Kidney epithelial cell (primary cell): ENCODE measurements at regions not wholly inside any gene's neighbourhood (a gene's known extent, or its start where the extent isn't known, plus 50 kb on each side); places are given as distances from the start of the nearest gene placed in this dataset.

Experiments
- DNase-seq: peaks from one replicate; pipeline ENCODE4 v3.0.0-alpha.2; 2010; ENCODE audit warnings: low read depth
- H3K27me3 ChIP-seq: 2 replicates; pipeline ENCODE4 v1.6.0; 2011; ENCODE audit warnings: low read length; ENCODE audit not compliant: control insufficient read depth, insufficient read depth
- H3K36me3 ChIP-seq: 2 replicates; pipeline ENCODE4 v1.5.1; 2011; ENCODE audit warnings: low read length; ENCODE audit not compliant: control insufficient read depth, insufficient read depth
- H3K4me3 ChIP-seq: 2 replicates; pipeline ENCODE4 v1.5.1; 2011; ENCODE audit warnings: low read depth, mild to moderate bottlenecking, control low read depth, low read length
- CTCF ChIP-seq: IDR thresholded peaks from 2 replicates; pipeline ENCODE4 v1.5.1; 2011; ENCODE audit warnings: mild to moderate bottlenecking, moderate library complexity, low read length, control low read depth, inconsistent platforms; ENCODE audit not compliant: insufficient read depth, poor library complexity, severe bottlenecking

DNA sequence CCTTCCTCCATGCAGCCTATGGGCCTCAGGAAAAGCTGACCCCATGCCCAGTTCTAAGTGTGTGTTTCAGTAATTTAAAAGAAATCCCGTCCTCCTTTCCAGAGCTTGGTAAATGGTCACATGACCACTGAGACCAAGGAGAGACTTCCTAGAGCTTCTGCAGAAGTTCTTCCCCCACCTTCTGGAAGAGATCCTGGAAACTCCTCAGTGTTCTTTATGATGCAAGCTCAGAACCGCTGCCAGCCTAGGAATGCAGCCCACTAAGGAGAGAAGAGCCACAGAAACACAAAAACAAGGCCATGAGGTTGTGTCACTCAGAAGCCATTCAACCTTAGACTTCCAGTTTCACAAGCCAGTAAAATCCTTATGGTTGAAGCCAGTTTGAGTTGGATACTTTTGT, 348.4 kb downstream of the TPBG start:
- Histone ChIP-seq H3K4me3 (no peak overlapping the region), H3K36me3 (no peaks in the 10 kb centered on the region), H3K27me3 (no peaks in the 10 kb centered on the region)
- no peak for DNase-seq
- no peak for TF ChIP-seq CTCF

GRCh38 chr6:82712389-82712788, 348.8 kb downstream of the TPBG start:
- no peak for DNase-seq
- Histone ChIP-seq H3K27me3 (no peaks in the 10 kb centered on the region), H3K4me3 (no peak overlapping the region), H3K36me3 (no peaks in the 10 kb centered on the region)
- no peak for TF ChIP-seq CTCF

GRCh38 chr6:82712826-82713225, 349.2 kb downstream of the TPBG start:
- Histone ChIP-seq H3K27me3 (no peaks in the 10 kb centered on the region), H3K36me3 (no peaks in the 10 kb centered on the region), H3K4me3 (no peak overlapping the region)
- DNase-seq: no peak
- TF ChIP-seq CTCF: peak; percentile 19

GRCh38 chr6:82720992-82721391, 344.6 kb downstream of the UBE3D start:
- TF ChIP-seq CTCF: no peak
- Histone ChIP-seq H3K27me3 (no peaks in the 10 kb centered on the region), H3K36me3 (no peaks in the 10 kb centered on the region), H3K4me3 (no peak overlapping the region)
- no peak for DNase-seq

DNA sequence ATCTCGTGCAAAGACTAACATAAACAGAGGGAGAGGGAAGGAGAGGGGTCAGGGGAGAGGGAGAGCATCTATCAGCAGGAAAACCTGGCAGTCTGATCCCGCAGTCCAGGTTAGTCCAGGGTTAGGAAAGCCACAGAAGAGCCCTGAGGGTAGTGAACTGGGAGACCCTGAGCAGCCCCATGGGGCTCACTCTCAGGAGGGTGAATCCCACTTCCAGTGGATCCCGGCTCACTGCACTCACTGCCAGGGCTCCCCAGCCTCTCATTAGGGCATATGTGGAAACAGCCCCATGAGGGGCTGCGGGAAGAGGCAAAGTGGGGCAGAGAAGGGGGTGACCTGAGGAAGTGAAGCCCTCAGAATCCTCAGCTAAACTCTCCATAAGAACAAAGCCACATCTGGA, 329.9 kb downstream of the UBE3D start:
- no peak for DNase-seq
- no peaks in the 10 kb centered on the region for H3K27me3 ChIP-seq
- TF ChIP-seq CTCF: no peak
- no peaks in the 10 kb centered on the region for H3K36me3 ChIP-seq
- H3K4me3 ChIP-seq: no peak overlapping the region

- H3K4me3 ChIP-seq: no peak overlapping the region
- H3K36me3 ChIP-seq: no peaks in the 10 kb centered on the region
- no peaks in the 10 kb centered on the region for H3K27me3 ChIP-seq
- no peak for TF ChIP-seq CTCF
- DNase-seq: no peak
These were observed 327.7 kb downstream of the UBE3D start for GRCh38 chr6:82737965-82738364.
